ENCODE measurements at regions not wholly inside any gene's neighbourhood (a gene's known extent, or its start where the extent isn't known, plus 50 kb on each side); places are given as distances from the start of the nearest gene placed in this dataset.

GRCh38 chr10:28980264-28980663 is 302.9 kb downstream of the BAMBI start:
- ChIA-PET CTCF (no interaction called here), POLR2A (ENCODE audit: low non-redundant PET) (no interaction called here)
- no peaks in the 10 kb centered on the region for H3K9me3 ChIP-seq (ENCODE audit: low read depth, low read length, poor library complexity, severe bottlenecking)
- no peaks in the 10 kb centered on the region for H3K36me3 ChIP-seq (ENCODE audit: insufficient read depth, low read length, poor library complexity, severe bottlenecking)
- H3K4me1 ChIP-seq (ENCODE audit: insufficient read depth, low read length, poor library complexity, severe bottlenecking) = peaks cover 16% of the 10 kb centered on the region
- no peak for TF ChIP-seq EZH2 (IDR thresholded peaks at IDR 0.05; ENCODE audit: borderline replicate concordance, low read depth, low read length, poor library complexity, severe bottlenecking)
- TF ChIP-seq, protein P1, sequence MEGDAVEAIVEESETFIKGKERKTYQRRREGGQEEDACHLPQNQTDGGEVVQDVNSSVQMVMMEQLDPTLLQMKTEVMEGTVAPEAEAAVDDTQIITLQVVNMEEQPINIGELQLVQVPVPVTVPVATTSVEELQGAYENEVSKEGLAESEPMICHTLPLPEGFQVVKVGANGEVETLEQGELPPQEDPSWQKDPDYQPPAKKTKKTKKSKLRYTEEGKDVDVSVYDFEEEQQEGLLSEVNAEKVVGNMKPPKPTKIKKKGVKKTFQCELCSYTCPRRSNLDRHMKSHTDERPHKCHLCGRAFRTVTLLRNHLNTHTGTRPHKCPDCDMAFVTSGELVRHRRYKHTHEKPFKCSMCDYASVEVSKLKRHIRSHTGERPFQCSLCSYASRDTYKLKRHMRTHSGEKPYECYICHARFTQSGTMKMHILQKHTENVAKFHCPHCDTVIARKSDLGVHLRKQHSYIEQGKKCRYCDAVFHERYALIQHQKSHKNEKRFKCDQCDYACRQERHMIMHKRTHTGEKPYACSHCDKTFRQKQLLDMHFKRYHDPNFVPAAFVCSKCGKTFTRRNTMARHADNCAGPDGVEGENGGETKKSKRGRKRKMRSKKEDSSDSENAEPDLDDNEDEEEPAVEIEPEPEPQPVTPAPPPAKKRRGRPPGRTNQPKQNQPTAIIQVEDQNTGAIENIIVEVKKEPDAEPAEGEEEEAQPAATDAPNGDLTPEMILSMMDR (conservative IDR thresholded peaks at IDR 0.05; ENCODE audit: low read depth, low read length) = no peak
- no peak for DNase-seq (ENCODE audit: low spot score)
- H3K4me3 ChIP-seq (ENCODE audit: low read depth, low read length, poor library complexity, severe bottlenecking) = no peak overlapping the region
- intact Hi-C loops (cut with micrococcal nuclease; ENCODE audit: unreplicated experiment) = no loop called here
- BruUV-seq (replicated peaks) = no TSS peak
- H3K27me3 ChIP-seq (replicated peaks; ENCODE audit: insufficient read depth, low read depth, low read length, poor library complexity) = no peaks in the 10 kb centered on the region
- no peak overlapping the region for H3K27ac ChIP-seq (ENCODE audit: low read depth, low read length, poor library complexity, severe bottlenecking)

- intact Hi-C loops (cut with micrococcal nuclease; ENCODE audit: unreplicated experiment) = no loop called here
- ChIA-PET CTCF (no interaction called here), POLR2A (ENCODE audit: low non-redundant PET) (no interaction called here)
- peaks cover 10% of the 10 kb centered on the region for H3K4me1 ChIP-seq (ENCODE audit: insufficient read depth, low read length, poor library complexity, severe bottlenecking)
- no peaks in the 10 kb centered on the region for H3K9me3 ChIP-seq (ENCODE audit: low read depth, low read length, poor library complexity, severe bottlenecking)
- no peak for DNase-seq (ENCODE audit: low spot score)
- no peaks in the 10 kb centered on the region for H3K27me3 ChIP-seq (replicated peaks; ENCODE audit: insufficient read depth, low read depth, low read length, poor library complexity)
- H3K27ac ChIP-seq (ENCODE audit: low read depth, low read length, poor library complexity, severe bottlenecking) = no peak overlapping the region
- no peak overlapping the region for H3K4me3 ChIP-seq (ENCODE audit: low read depth, low read length, poor library complexity, severe bottlenecking)
- no peak for TF ChIP-seq EZH2 (IDR thresholded peaks at IDR 0.05; ENCODE audit: borderline replicate concordance, low read depth, low read length, poor library complexity, severe bottlenecking)
- TF ChIP-seq, protein P1 (conservative IDR thresholded peaks at IDR 0.05; ENCODE audit: low read depth, low read length) = no peak
- no peaks in the 10 kb centered on the region for H3K36me3 ChIP-seq (ENCODE audit: insufficient read depth, low read length, poor library complexity, severe bottlenecking)
- no TSS peak for BruUV-seq (replicated peaks)
Observed at GRCh38 chr10:28981007-28981406, 303.7 kb downstream of the BAMBI start.

- Histone ChIP-seq H3K36me3 (ENCODE audit: insufficient read depth, low read length, poor library complexity, severe bottlenecking) (no peaks in the 10 kb centered on the region), H3K9me3 (ENCODE audit: low read depth, low read length, poor library complexity, severe bottlenecking) (no peaks in the 10 kb centered on the region), H3K4me1 (ENCODE audit: insufficient read depth, low read length, poor library complexity, severe bottlenecking) (peaks cover 7% of the 10 kb centered on the region), H3K27ac (ENCODE audit: low read depth, low read length, poor library complexity, severe bottlenecking) (no peak overlapping the region), H3K27me3 (replicated peaks; ENCODE audit: insufficient read depth, low read depth, low read length, poor library complexity) (no peaks in the 10 kb centered on the region), H3K4me3 (ENCODE audit: low read depth, low read length, poor library complexity, severe bottlenecking) (no peak overlapping the region)
- ChIA-PET CTCF (no interaction called here), POLR2A (ENCODE audit: low non-redundant PET) (no interaction called here)
- no peak for TF ChIP-seq EZH2 (IDR thresholded peaks at IDR 0.05; ENCODE audit: borderline replicate concordance, low read depth, low read length, poor library complexity, severe bottlenecking)
- TF ChIP-seq, protein P1 (conservative IDR thresholded peaks at IDR 0.05; ENCODE audit: low read depth, low read length) = no peak
- BruUV-seq (replicated peaks) = no TSS peak
- no peak for DNase-seq (ENCODE audit: low spot score)
- intact Hi-C loops (cut with micrococcal nuclease; ENCODE audit: unreplicated experiment) = no loop called here
Observed at GRCh38 chr10:28982974-28983373, 305.7 kb downstream of the BAMBI start.

Measured in A673 (cell line).